SK-N-SH (cell line): ENCODE measurements at regions not wholly inside any gene's neighbourhood (a gene's known extent, or its start where the extent isn't known, plus 50 kb on each side); places are given as distances from the start of the nearest gene placed in this dataset.

Experiments used
- CTCF ChIA-PET: fragments of 300-600, 350-600 bp; formaldehyde crosslinking; extraction: SDS; loops from one replicate; lab custom pipeline; 2021; lab: Yijun Ruan, JAX
- POLR2A ChIA-PET: fragments of 350-600 bp; sonication (Branson Sonifier 250); formaldehyde crosslinking; extraction: SDS; loops from one replicate; lab custom pipeline; 2020; ENCODE audit warnings: antibody characterized with exemption, inconsistent platforms; lab: Yijun Ruan, JAX
- DNase-seq: peaks from one replicate; pipeline ENCODE4 v3.0.0; 2012
- H2AFZ ChIP-seq: fragments of 200-600 bp; sonication (generic); 2 replicates; pipeline ENCODE4 v1.8.1; 2016; ENCODE audit warnings: antibody characterized with exemption, mild to moderate bottlenecking, low read depth
- H3F3A ChIP-seq: fragments of 200-600 bp; sonication (generic); replicated peaks from 2 replicates; pipeline ENCODE3; 2016; ENCODE audit warnings: antibody characterized with exemption, mild to moderate bottlenecking; ENCODE audit not compliant: insufficient read depth
- H3K27ac ChIP-seq, 2 experiments: fragments of 200-500 bp in 1 of 2; fragments of 200-600 bp in 1 of 2; sonication (Bioruptor generic) in 1 of 2; sonication (generic), shearing (Covaris generic) in 1 of 2; 2 replicates each; pipeline versions ENCODE4 v1.5.1 to v1.6.1; 2014 to 2016; ENCODE audit warnings: low read depth in 2 of 2, inconsistent platforms in 1 of 2, low read length in 1 of 2, mild to moderate bottlenecking in 1 of 2, mixed read lengths in 1 of 2
- H3K27me3 ChIP-seq: fragments of 200-600 bp; sonication (generic), shearing (Covaris generic); 2 replicates; pipeline ENCODE4 v1.6.1; 2016; ENCODE audit warnings: mixed run types; ENCODE audit not compliant: insufficient read depth
- H3K36me3 ChIP-seq, 2 experiments: fragments of 200-500 bp in 1 of 2; fragments of 200-600 bp in 1 of 2; sonication (Bioruptor generic) in 1 of 2; sonication (generic) in 1 of 2; replicated peaks in 1 of 2; 2 replicates each; pipeline versions ENCODE3 to v1.5.1; 2014 to 2016; ENCODE audit warnings: low read length in 1 of 2, mild to moderate bottlenecking in 1 of 2; ENCODE audit not compliant: insufficient read depth in 2 of 2, control insufficient read depth in 1 of 2
- H3K4me1 ChIP-seq, 2 experiments: fragments of 200-500 bp in 1 of 2; fragments of 200-600 bp in 1 of 2; sonication (Bioruptor generic) in 1 of 2; sonication (generic), shearing (Covaris generic) in 1 of 2; 2 replicates each; pipeline versions ENCODE4 v1.5.1 to v1.6.1; 2014 to 2016; ENCODE audit warnings: low read depth in 1 of 2, low read length in 1 of 2, mixed run types in 1 of 2; ENCODE audit not compliant: insufficient read depth in 2 of 2, control insufficient read depth in 1 of 2
- H3K4me2 ChIP-seq: fragments of 200-600 bp; sonication (generic), shearing (Covaris generic); 2 replicates; pipeline ENCODE4 v1.6.1; 2017; ENCODE audit warnings: mixed run types
- H3K4me3 ChIP-seq, 2 experiments: fragments of 200-500 bp in 1 of 2; fragments of 200-600 bp in 1 of 2; sonication (Bioruptor generic) in 1 of 2; sonication (generic), shearing (Covaris generic) in 1 of 2; 2 replicates each; pipeline versions ENCODE4 v1.5.1 to v1.8.1; 2014 to 2016; ENCODE audit warnings: low read depth in 2 of 2, inconsistent platforms in 1 of 2, low read length in 1 of 2, mild to moderate bottlenecking in 1 of 2, mixed read lengths in 1 of 2, moderate library complexity in 1 of 2
- H3K79me2 ChIP-seq: fragments of 200-600 bp; sonication (generic); 2 replicates; pipeline ENCODE4 v1.8.1; 2017; ENCODE audit warnings: mild to moderate bottlenecking; ENCODE audit not compliant: insufficient read depth
- H3K9ac ChIP-seq: fragments of 200-600 bp; sonication (generic); 2 replicates; pipeline ENCODE4 v1.6.1; 2017; ENCODE audit warnings: mixed run types
- H3K9me2 ChIP-seq: fragments of 200-600 bp; sonication (generic); 2 replicates; pipeline ENCODE4 v1.6.1; 2017; ENCODE audit warnings: mixed run types
- H3K9me3 ChIP-seq: fragments of 200-600 bp; sonication (generic); 2 replicates; pipeline ENCODE4 v1.6.1; 2017; ENCODE audit warnings: mixed run types, mild to moderate bottlenecking, moderate library complexity
- H4K20me1 ChIP-seq: fragments of 200-600 bp; sonication (generic); 2 replicates; pipeline ENCODE4 v1.6.1; 2017; ENCODE audit warnings: mild to moderate bottlenecking, mixed run types; ENCODE audit not compliant: insufficient read depth
- CHD2 ChIP-seq: fragments of 150-350 bp; IDR thresholded peaks from 2 replicates; pipeline ENCODE4 v1.6.1; 2018; ENCODE audit warnings: low read length; ENCODE audit not compliant: partially characterized antibody
- CTCF ChIP-seq: fragments of 200-600 bp; sonication (generic); IDR thresholded peaks from 2 replicates; pipeline ENCODE4 v1.6.1; 2017; ENCODE audit warnings: antibody characterized with exemption, mild to moderate bottlenecking, moderate library complexity
- ELF1 ChIP-seq: IDR thresholded peaks from 2 replicates; pipeline ENCODE4 v1.4.0; 2012
- EP300 ChIP-seq, 2 experiments: IDR thresholded peaks; 2 replicates each; pipeline versions ENCODE4 v1.4.0 to v1.6.1; 2012; ENCODE audit warnings: borderline replicate concordance in 1 of 2, low read depth in 1 of 2, low read length in 1 of 2
- EZH2phosphoT487 ChIP-seq: fragments of 200-600 bp; sonication (generic); IDR thresholded peaks from 2 replicates; pipeline ENCODE4 v1.6.1; 2017; ENCODE audit warnings: low read depth, mixed run types, mild to moderate bottlenecking, antibody characterized with exemption, moderate library complexity, borderline replicate concordance
- FOSL2 ChIP-seq: IDR thresholded peaks from 2 replicates; pipeline ENCODE4 v1.4.0; 2012; ENCODE audit warnings: low read depth, mild to moderate bottlenecking, moderate library complexity, borderline replicate concordance
- GABPA ChIP-seq: IDR thresholded peaks from 2 replicates; pipeline ENCODE4 v1.4.0; 2012; ENCODE audit warnings: low read depth, mild to moderate bottlenecking
- JUND ChIP-seq: IDR thresholded peaks from 2 replicates; pipeline ENCODE4 v1.4.0; 2012
- MAX ChIP-seq: IDR thresholded peaks from 2 replicates; pipeline ENCODE4 v1.4.0; 2012; ENCODE audit warnings: low read depth
- MEF2A ChIP-seq: IDR thresholded peaks from 2 replicates; pipeline ENCODE4 v1.4.0; 2012; ENCODE audit warnings: low read depth, borderline replicate concordance
- NFIC ChIP-seq: IDR thresholded peaks from 2 replicates; pipeline ENCODE4 v1.4.0; 2012; ENCODE audit warnings: borderline replicate concordance
- NRF1 ChIP-seq: IDR thresholded peaks from 2 replicates; pipeline ENCODE4 v1.6.1; 2012; ENCODE audit warnings: low read depth, mild to moderate bottlenecking, low read length
- POLR2AphosphoS5 ChIP-seq: IDR thresholded peaks from 2 replicates; pipeline ENCODE4 v1.6.1; 2012; ENCODE audit warnings: low read depth, low read length
- RFX5 ChIP-seq: IDR thresholded peaks from 2 replicates; pipeline ENCODE4 v1.6.1; 2012; ENCODE audit warnings: mild to moderate bottlenecking, improper control_type of control experiment, low read length
- RXRA ChIP-seq: IDR thresholded peaks from 2 replicates; pipeline ENCODE4 v1.4.0; 2012; ENCODE audit warnings: low read depth, mild to moderate bottlenecking, borderline replicate concordance
- SIN3A ChIP-seq: IDR thresholded peaks from 2 replicates; pipeline ENCODE4 v1.6.1; 2012; ENCODE audit warnings: low read depth, mild to moderate bottlenecking, low read length, moderate library complexity, borderline replicate concordance
- TEAD4 ChIP-seq: IDR thresholded peaks from 2 replicates; pipeline ENCODE4 v1.4.0; 2012; ENCODE audit warnings: mild to moderate bottlenecking, borderline replicate concordance; ENCODE audit not compliant: insufficient read depth
- USF2 ChIP-seq: fragments of 150-350 bp; IDR thresholded peaks from 2 replicates; pipeline ENCODE4 v1.6.1; 2017; ENCODE audit warnings: antibody characterized with exemption, low read length, low read depth, borderline replicate concordance
- ZBTB33 ChIP-seq: IDR thresholded peaks from 2 replicates; pipeline ENCODE4 v1.4.0; 2012; ENCODE audit warnings: low read depth, borderline replicate concordance
- WGBS: methylation state at CpG from one replicate; pipeline ENCODE4 v1.1.6; 2017; ENCODE audit warnings: low lambda C conversion rate; 5-methylcytosine and 5-hydroxymethylcytosine counted together

GRCh38 chr10:131819241-131820072 is 81.4 kb upstream of the PPP2R2D start:
- H3K36me3 ChIP-seq = no peaks in the 10 kb centered on the region
- H3K27ac ChIP-seq = no peak overlapping the region
- H4K20me1 ChIP-seq = no peaks in the 10 kb centered on the region
- no peaks in the 10 kb centered on the region for H3K9me3 ChIP-seq
- DNase-seq = peak; percentile 3
- no peaks in the 10 kb centered on the region for H3K4me1 ChIP-seq
- H3K9me2 ChIP-seq = no peaks in the 10 kb centered on the region
- ChIA-PET POLR2A (no interaction called here), CTCF (no interaction called here)
- no peak overlapping the region for H3K4me2 ChIP-seq
- no peaks in the 10 kb centered on the region for H3K27me3 ChIP-seq
- H3K79me2 ChIP-seq = no peaks in the 10 kb centered on the region
- no peak overlapping the region for H3K9ac ChIP-seq
- no peaks in the 10 kb centered on the region for H3F3A ChIP-seq
- TF ChIP-seq NFIC (no peak), ZBTB33 (no peak), NRF1 (no peak), EZH2phosphoT487 (no peak), MAX (no peak)
- no peak overlapping the region for H2AFZ ChIP-seq
- WGBS = 56% methylated on average over 20 of the region's 25 CpGs
- no peak overlapping the region for H3K4me3 ChIP-seq

- CTCF ChIA-PET = no interaction called here
- Histone ChIP-seq H3K4me2 (no peak overlapping the region), H3K9me2 (no peaks in the 10 kb centered on the region), H3K4me1 (no peaks in the 10 kb centered on the region), H3K4me3 (no peak overlapping the region), H3K79me2 (no peaks in the 10 kb centered on the region), H3K9me3 (no peaks in the 10 kb centered on the region), H3F3A (no peaks in the 10 kb centered on the region), H3K9ac (no peak overlapping the region), H2AFZ (no peak overlapping the region), H3K27me3 (no peaks in the 10 kb centered on the region), H3K36me3 (no peaks in the 10 kb centered on the region), H4K20me1 (no peaks in the 10 kb centered on the region), H3K27ac (no peak overlapping the region)
- DNase-seq = no peak
- POLR2A ChIA-PET = no interaction called here
- 43% methylated on average over 9 of the region's 9 CpGs for WGBS
- TF ChIP-seq JUND = no peak
- no peak for TF ChIP-seq NRF1
- TF ChIP-seq FOSL2 = no peak
- TF ChIP-seq RFX5 = no peak
- TF ChIP-seq CTCF = no peak
- TF ChIP-seq USF2 = no peak
- no peak for TF ChIP-seq NFIC
- no peak for TF ChIP-seq GABPA
- no peak for TF ChIP-seq MEF2A
- TF ChIP-seq CHD2 = no peak
- TF ChIP-seq ELF1 = no peak
- no peak for TF ChIP-seq ZBTB33
- TF ChIP-seq POLR2AphosphoS5 = no peak
- TF ChIP-seq TEAD4 = no peak
- no peak for TF ChIP-seq RXRA
- TF ChIP-seq EP300 (IDR thresholded peaks at IDR 0.05; ENCODE audit: borderline replicate concordance in 1 of 2, low read depth in 1 of 2, low read length in 1 of 2) = no peak
- no peak for TF ChIP-seq SIN3A
These were observed 80.2 kb upstream of the PPP2R2D start for GRCh38 chr10:131820626-131821025.
